RWPE1 (cell line): ENCODE measurements at regions not wholly inside any gene's neighbourhood (a gene's known extent, or its start where the extent isn't known, plus 50 kb on each side); places are given as distances from the start of the nearest gene placed in this dataset.

Source experiments
- CTCF ChIA-PET: fragments of 350-600 bp; sonication (Branson Sonifier 250); formaldehyde crosslinking; extraction: SDS; loops from one replicate; lab custom pipeline; 2021; lab: Yijun Ruan, JAX
- POLR2A ChIA-PET: fragments of 400-600 bp; formaldehyde crosslinking; extraction: SDS; loops from one replicate; lab custom pipeline; 2020; ENCODE audit warnings: antibody characterized with exemption; ENCODE audit not compliant: low non-redundant PET; lab: Yijun Ruan, JAX
- DNase-seq: peaks from one replicate; pipeline ENCODE4 v3.0.0; 2012; ENCODE audit warnings: low spot score
- H3K27ac ChIP-seq: fragments of 450-650 bp; 2 replicates; pipeline ENCODE4 v1.5.1; 2017
- CTCF ChIP-seq: fragments of 450-650 bp; conservative IDR thresholded peaks from 2 replicates; pipeline ENCODE4 v1.5.1; 2017; ENCODE audit warnings: low read depth, mild to moderate bottlenecking

DNA sequence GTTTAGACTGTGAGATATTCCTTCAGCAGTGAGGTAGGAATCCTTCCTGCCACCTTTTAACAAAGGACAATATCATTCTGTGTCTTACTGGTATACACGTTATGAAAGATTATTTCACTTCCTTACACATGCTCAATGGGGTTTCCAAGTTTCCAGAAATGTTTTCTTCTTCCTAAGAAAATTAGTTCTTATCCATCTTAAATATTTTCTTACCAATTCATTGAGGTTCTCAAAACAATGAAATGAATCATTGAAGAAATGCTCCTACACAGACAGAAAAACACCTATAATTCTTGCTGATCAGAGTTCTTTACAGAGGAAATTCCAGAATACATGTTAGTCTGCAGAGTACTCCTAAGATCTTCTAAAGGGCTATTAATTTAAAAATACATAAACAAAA is 51.4 kb upstream of the SEC61G start:
- POLR2A ChIA-PET: no interaction called here
- no peak for DNase-seq
- CTCF ChIA-PET: no interaction called here
- no peak overlapping the region for H3K27ac ChIP-seq
- TF ChIP-seq CTCF: no peak

GRCh38 chr7:54811041-54811845 is 52.2 kb upstream of the SEC61G start:
- ChIA-PET CTCF (no interaction called here), POLR2A (no interaction called here)
- peak overlapping the region; percentile 85 for H3K27ac ChIP-seq
- TF ChIP-seq CTCF: no peak
- DNase-seq: no peak

- POLR2A ChIA-PET: no interaction called here
- H3K27ac ChIP-seq: peak overlapping the region; percentile 85
- no peak for DNase-seq
- TF ChIP-seq CTCF: no peak
- CTCF ChIA-PET: no interaction called here
Observed at GRCh38 chr7:54811846-54812254, 52.8 kb upstream of the SEC61G start.

DNA sequence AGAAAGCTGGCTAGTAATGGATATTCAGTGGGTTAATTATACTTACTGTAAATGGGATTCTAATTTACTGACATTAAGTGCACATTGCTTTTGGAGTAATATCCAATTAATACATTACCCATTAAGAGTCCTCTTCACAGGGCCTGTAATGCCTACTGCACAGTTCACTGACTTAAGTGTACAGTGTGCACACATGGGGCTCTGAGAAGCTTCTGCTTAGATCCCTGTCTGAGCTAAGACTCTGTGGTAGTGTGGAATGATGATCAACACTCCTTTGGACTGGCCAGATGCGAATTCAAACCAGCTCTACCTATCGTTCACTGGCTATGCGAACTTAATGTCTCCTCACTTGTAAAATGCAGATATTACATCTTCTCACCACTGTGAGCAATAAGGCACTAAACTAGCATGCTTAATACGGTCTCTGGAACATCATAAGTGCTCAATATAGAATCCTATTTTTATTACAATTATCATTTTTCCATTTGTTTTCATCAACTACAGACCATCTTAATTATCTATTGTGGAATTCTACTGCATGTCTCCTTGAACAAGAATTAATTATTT is 53.8 kb upstream of the SEC61G start:
- DNase-seq: no peak
- TF ChIP-seq CTCF: no peak
- H3K27ac ChIP-seq: peak overlapping the region; percentile 85
- ChIA-PET CTCF (no interaction called here), POLR2A (interaction anchor here (0.6 kb wide), 1 partner anchor 51 kb away, joined by 4 read pairs; no protein-coding TSS in a partner anchor)

GRCh38 chr7:54813398-54813797 is 54.4 kb upstream of the SEC61G start:
- H3K27ac ChIP-seq: peak overlapping the region; percentile 47; the same call in 1 of the 2 replicates
- no peak for TF ChIP-seq CTCF
- POLR2A ChIA-PET: no interaction called here
- CTCF ChIA-PET: interaction anchor here (0.7 kb wide), 1 partner anchor 8 kb away, joined by 3 read pairs; no protein-coding TSS in a partner anchor
- no peak for DNase-seq

- no peak for TF ChIP-seq CTCF
- ChIA-PET CTCF (no interaction called here), POLR2A (no interaction called here)
- H3K27ac ChIP-seq: no peak overlapping the region
- no peak for DNase-seq
Observed at GRCh38 chr7:54814401-54814800, 55.4 kb upstream of the SEC61G start.
